Psoas muscle (tissue), 7 donors: ENCODE measurements at regions not wholly inside any gene's neighbourhood (a gene's known extent, or its start where the extent isn't known, plus 50 kb on each side); places are given as distances from the start of the nearest gene placed in this dataset.

Source experiments
- ATAC-seq, 4 donors: fragments of 200-7000 bp; cut with Tn5 transposase; one replicate each; pipeline ENCODE4 v1.9.1; 2020; ENCODE audit warnings: moderate library complexity in 3 of 4, mild to moderate bottlenecking in 2 of 4
- DNase-seq, 2 donors: peaks; one replicate each; pipeline ENCODE4 v3.0.0-alpha.2; 2020
- H3K27ac ChIP-seq: fragments of 200-600 bp; one replicate; pipeline ENCODE4 v1.8.0; 2022
- H3K27me3 ChIP-seq, 3 donors: fragments of 200-600 bp in 1 of 3; one replicate each; pipeline versions ENCODE4 v1.6.1 to v1.8.0; 2013 to 2022; ENCODE audit warnings: low read length in 2 of 3, mild to moderate bottlenecking in 2 of 3, moderate library complexity in 1 of 3; ENCODE audit not compliant: insufficient read depth in 3 of 3
- H3K36me3 ChIP-seq, 2 donors: fragments of 200-600 bp in 1 of 2; one replicate each; pipeline versions ENCODE4 v1.6.1 to v1.8.0; 2013 to 2022; ENCODE audit warnings: low read depth in 1 of 2, mild to moderate bottlenecking in 1 of 2, moderate library complexity in 1 of 2; ENCODE audit not compliant: insufficient read depth in 1 of 2
- H3K4me1 ChIP-seq: fragments of 200-600 bp; one replicate; pipeline ENCODE4 v1.8.0; 2022
- H3K4me3 ChIP-seq: fragments of 200-600 bp; one replicate; pipeline ENCODE4 v1.8.0; 2022; ENCODE audit warnings: mild to moderate bottlenecking
- H3K9me3 ChIP-seq: fragments of 200-600 bp; one replicate; pipeline ENCODE4 v1.8.0; 2022
- CTCF ChIP-seq: fragments of 200-600 bp; IDR thresholded peaks from one replicate; pipeline ENCODE4 v1.8.0; 2022; ENCODE audit warnings: antibody characterized with exemption
- WGBS, 3 donors: extraction: QIAGEN DNeasy Blood & Tissue Kit; methylation state at CpG; one replicate each; pipeline versions ENCODE4 v1.1.6 to v1.1.7; 2013; 5-methylcytosine and 5-hydroxymethylcytosine counted together
- intact Hi-C, 2 donors: fragments of 100-400 bp; cut with DNase I; formaldehyde crosslinking; loops; one replicate each; pipeline versions ENCODE4 v1.11.0 to v1.14.2; 2022
- donor health status: healthy with polysubstance abuse.
- donor health status: DM: no; HTN: no; CAD: no; lungs with moderate emphysema.
- donor health status: Bipolar disorder and iron deficiency.
- donor health status: healthy.
- donor health status: DM: yes; HTN: yes; CAD: no.
- donor health status: DM: no; HTN: no; CAD: no.
- donor health status: DM: yes; HTN: yes; CAD: no.

- no peak for ATAC-seq
- H3K36me3 ChIP-seq = no peaks in the 10 kb centered on the region
- H3K4me3 ChIP-seq = no peak overlapping the region
- H3K4me1 ChIP-seq = peaks cover 15% of the 10 kb centered on the region
- no peaks in the 10 kb centered on the region for H3K9me3 ChIP-seq
- peaks cover 0 to 80% (median 0%) of the 10 kb centered on the region in 3 donors for H3K27me3 ChIP-seq
- H3K27ac ChIP-seq = no peak overlapping the region
- DNase-seq = no peak
- intact Hi-C loops = loop anchor here in 1 of 2 donors (10.0 kb wide), 2 partner anchors 260 to 430 kb away; no protein-coding TSS in a partner anchor
- TF ChIP-seq CTCF = no peak
- 67 to 92% (median 71%) methylated on average over 5 of the region's 5 CpGs for WGBS, 3 donors
These were observed 67.4 kb upstream of the BCOR start for GRCh38 chrX:40165206-40165605.

GRCh38 chrX:40164751-40165150, 67.0 kb upstream of the BCOR start:
- Histone ChIP-seq H3K36me3 (no peaks in the 10 kb centered on the region), H3K27me3 (peaks cover 0 to 81% (median 0%) of the 10 kb centered on the region in 3 donors), H3K4me1 (peaks cover 15% of the 10 kb centered on the region), H3K9me3 (no peaks in the 10 kb centered on the region), H3K4me3 (no peak overlapping the region), H3K27ac (no peak overlapping the region)
- DNase-seq = no peak
- TF ChIP-seq CTCF = no peak
- WGBS, 3 donors = 47 to 57% (median 52%) methylated on average over 3 of the region's 3 CpGs
- no peak for ATAC-seq
- intact Hi-C loops = loop anchor here in 1 of 2 donors (10.0 kb wide), 2 partner anchors 260 to 430 kb away; no protein-coding TSS in a partner anchor

GRCh38 chrX:40158036-40158706, 60.4 kb upstream of the BCOR start:
- intact Hi-C loops = loop anchor here (5.0 to 10.0 kb wide), 3 partner anchors 143 to 346 kb away; no protein-coding TSS in a partner anchor
- WGBS, 3 donors = 2 to 5% (median 4%) methylated on average over 25 to 65 of the region's 68 CpGs
- peaks cover 0 to 78% (median 0%) of the 10 kb centered on the region in 3 donors for H3K27me3 ChIP-seq

GRCh38 chrX:40157228-40158035, 59.7 kb upstream of the BCOR start:
- peaks cover 10% of the 10 kb centered on the region for H3K4me1 ChIP-seq
- intact Hi-C loops = loop anchor here (5.0 to 10.0 kb wide), 3 partner anchors 143 to 345 kb away; no protein-coding TSS in a partner anchor
- H3K4me3 ChIP-seq = peak overlapping the region; percentile 69
- peaks cover 0 to 76% (median 0%) of the 10 kb centered on the region in 3 donors for H3K27me3 ChIP-seq
- H3K36me3 ChIP-seq = no peaks in the 10 kb centered on the region
- ATAC-seq (no peak), DNase-seq (no peak)
- TF ChIP-seq CTCF = no peak
- peak overlapping the region; percentile 78 for H3K27ac ChIP-seq
- 37 to 85% (median 73%) methylated on average over 15 of the region's 15 CpGs for WGBS, 3 donors
- no peaks in the 10 kb centered on the region for H3K9me3 ChIP-seq

More at GRCh38 chrX:40158036-40158706, 60.4 kb upstream of the BCOR start:
- Histone ChIP-seq H3K27ac (peak overlapping the region; percentile 78), H3K36me3 (no peaks in the 10 kb centered on the region), H3K4me1 (peaks cover 5% of the 10 kb centered on the region), H3K9me3 (no peaks in the 10 kb centered on the region), H3K4me3 (peak overlapping the region; percentile 69)
- peak; percentile 59 for TF ChIP-seq CTCF
- DNase-seq (peak in 1 of 2 donors; percentile 64), ATAC-seq (peak; percentile 60 to 74 (median 68))
